ENCODE measurements at regions not wholly inside any gene's neighbourhood (a gene's known extent, or its start where the extent isn't known, plus 50 kb on each side); places are given as distances from the start of the nearest gene placed in this dataset.
"Not testable (repeated sequence)": the region's sequence is repeated elsewhere in the genome, so short reads cannot be mapped to it uniquely, and the experiment has no call there.

DNA sequence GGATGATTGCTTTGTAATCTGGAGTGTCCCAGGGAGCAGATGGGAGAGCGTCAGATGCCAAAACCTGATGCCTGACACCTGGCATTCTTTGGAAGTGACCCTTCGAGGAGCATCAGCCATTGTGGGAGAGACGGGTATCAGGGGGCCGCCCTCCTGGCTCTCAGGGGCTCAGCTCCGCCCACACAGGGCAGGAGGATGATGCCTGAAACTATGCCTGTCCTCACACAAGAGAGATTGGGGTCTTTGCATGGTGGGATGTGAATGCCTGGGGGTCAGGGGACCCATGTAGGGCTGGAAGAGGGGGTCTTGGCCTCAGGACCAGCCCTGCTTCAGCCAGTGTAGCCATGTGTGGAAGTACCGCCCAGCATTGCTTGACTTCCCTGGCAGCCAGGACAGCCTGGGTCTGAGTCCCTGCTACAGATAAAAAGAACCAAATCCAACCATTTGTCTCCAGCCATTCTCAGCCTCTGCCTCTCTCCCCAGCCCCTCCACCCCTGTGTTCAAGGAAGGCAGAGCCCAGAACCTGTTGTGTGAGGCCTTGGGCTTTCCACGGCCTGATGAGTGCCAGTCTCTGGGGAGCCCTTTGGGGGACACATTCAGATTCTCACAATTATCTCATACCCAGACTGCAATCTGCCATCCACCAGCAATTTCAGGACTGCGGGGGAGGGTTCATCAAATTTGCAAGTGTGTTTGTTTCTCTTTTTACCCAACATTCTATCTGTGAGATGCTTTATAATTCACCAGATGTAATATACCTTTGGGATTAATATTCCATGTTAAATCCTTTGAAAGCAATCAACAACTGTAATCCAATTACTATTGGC, 371.2 kb downstream of the PREX1 start:
- no peak overlapping the region for H3K27ac Mint-ChIP-seq
- peaks cover 4% of the 10 kb centered on the region for H3K27me3 Mint-ChIP-seq
- H3K9me3 Mint-ChIP-seq (ENCODE audit: low read depth) = no peaks in the 10 kb centered on the region
- no peaks in the 10 kb centered on the region for H3K36me3 Mint-ChIP-seq
- no peak overlapping the region for H3K4me3 Mint-ChIP-seq
- no peaks in the 10 kb centered on the region for H3K4me1 Mint-ChIP-seq (ENCODE audit: low read depth)

DNA sequence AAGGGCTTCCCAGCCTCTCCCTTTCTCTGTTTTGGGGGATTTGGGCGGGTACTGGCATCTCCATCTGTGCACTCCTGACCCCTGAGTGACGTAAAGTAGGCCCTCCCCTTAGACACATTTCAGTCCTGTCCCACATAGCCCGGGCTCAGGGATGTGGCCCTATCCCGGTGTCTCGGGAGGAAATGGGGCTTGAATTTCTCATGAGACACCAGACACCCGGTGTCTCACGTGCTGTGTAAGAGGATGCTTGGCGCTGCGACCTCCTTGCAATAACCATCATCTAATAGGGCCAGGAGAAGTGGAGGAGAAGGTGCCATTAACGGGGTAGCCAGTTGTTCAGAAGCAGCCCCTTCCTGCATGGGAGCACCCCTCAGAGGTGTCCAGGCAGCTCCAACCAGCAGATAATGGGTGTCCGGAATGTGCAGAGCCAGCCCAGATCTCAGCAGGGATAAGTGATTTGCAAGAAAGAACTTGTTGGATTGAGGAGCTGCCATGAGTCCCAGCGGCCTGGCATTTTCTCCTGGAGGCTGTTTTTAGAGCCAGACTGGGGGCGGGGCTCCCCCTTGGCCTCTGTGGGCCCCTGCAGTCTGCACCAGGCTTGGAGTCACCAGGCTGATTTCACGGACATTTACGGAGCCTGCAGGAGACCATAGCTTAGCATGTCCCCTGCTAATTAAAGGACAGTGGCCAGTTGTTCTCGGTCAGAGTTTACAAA, 372.0 kb downstream of the PREX1 start:
- Mint-ChIP-seq H3K4me1 (ENCODE audit: low read depth) (no peaks in the 10 kb centered on the region), H3K9me3 (ENCODE audit: low read depth) (no peaks in the 10 kb centered on the region), H3K27ac (no peak overlapping the region), H3K36me3 (no peaks in the 10 kb centered on the region), H3K4me3 (no peak overlapping the region), H3K27me3 (peaks cover 4% of the 10 kb centered on the region)

GRCh38 chr20:48454671-48455490, 372.9 kb downstream of the PREX1 start:
- H3K36me3 Mint-ChIP-seq = no peaks in the 10 kb centered on the region
- H3K27ac Mint-ChIP-seq = no peak overlapping the region
- peaks cover 4% of the 10 kb centered on the region for H3K27me3 Mint-ChIP-seq
- no peak overlapping the region for H3K4me3 Mint-ChIP-seq
- H3K9me3 Mint-ChIP-seq (ENCODE audit: low read depth) = no peaks in the 10 kb centered on the region
- H3K4me1 Mint-ChIP-seq (ENCODE audit: low read depth) = no peaks in the 10 kb centered on the region

DNA sequence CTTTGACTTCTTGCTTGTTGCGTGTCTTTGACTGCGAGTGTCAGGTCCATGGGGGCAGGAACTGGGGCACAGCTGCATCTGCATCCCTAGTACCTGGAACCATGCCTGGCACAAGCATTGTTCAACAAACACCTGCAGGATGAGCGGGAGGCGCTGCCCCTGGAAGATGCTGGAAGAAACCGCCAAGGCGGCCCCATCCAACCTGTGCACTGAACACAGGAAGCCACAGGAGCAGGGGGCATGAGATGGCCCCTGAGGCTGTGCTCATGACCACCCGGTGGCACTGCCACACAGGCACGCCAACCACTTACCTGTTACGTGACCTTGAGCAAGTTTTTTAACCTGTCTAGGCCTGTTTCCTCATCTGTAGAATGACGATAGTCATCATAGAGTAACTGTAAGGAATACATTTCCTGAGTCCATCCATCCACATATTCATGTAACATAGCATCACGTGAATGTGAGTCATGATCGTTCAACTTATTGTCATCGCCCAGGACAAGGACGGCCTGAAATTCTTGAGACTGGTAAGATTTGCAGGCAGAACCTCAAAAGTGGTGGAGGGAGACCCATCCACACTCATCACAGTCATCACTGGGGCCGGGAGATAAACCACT, 374.2 kb downstream of the PREX1 start:
- Mint-ChIP-seq H3K27me3 (peaks cover 4% of the 10 kb centered on the region), H3K27ac (no peak overlapping the region), H3K4me3 (no peak overlapping the region), H3K9me3 (ENCODE audit: low read depth) (no peaks in the 10 kb centered on the region), H3K36me3 (no peaks in the 10 kb centered on the region), H3K4me1 (ENCODE audit: low read depth) (no peaks in the 10 kb centered on the region)

DNA sequence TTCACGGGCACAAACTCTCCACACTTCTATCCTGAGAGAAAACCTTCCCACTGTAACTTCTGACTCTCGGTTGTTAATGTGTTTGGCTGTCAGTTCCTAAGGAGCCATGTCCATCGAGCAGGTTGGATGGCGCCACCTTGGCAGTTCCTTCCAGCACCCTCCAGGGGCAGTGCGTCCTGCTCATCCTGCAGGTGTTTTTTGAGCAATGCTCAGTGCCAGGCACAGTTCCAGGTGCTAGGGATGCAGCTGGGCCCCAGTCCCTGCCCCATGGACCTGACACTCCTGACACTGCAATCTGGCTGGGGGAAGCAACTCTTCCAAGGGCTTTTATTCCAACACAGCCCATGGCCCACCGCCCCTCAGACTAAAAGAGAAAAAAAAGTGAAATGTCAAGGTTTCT, 376.4 kb downstream of the PREX1 start:
- Mint-ChIP-seq H3K36me3 (no peaks in the 10 kb centered on the region), H3K4me1 (ENCODE audit: low read depth) (no peaks in the 10 kb centered on the region), H3K4me3 (no peak overlapping the region), H3K27me3 (peaks cover 2% of the 10 kb centered on the region), H3K9me3 (ENCODE audit: low read depth) (no peaks in the 10 kb centered on the region), H3K27ac (no peak overlapping the region)

GRCh38 chr20:48448666-48449600, 378.9 kb downstream of the PREX1 start:
- no peaks in the 10 kb centered on the region for H3K4me1 Mint-ChIP-seq (ENCODE audit: low read depth)
- H3K36me3 Mint-ChIP-seq = peaks cover 2% of the 10 kb centered on the region
- peaks cover 6% of the 10 kb centered on the region for H3K27me3 Mint-ChIP-seq
- H3K4me3 Mint-ChIP-seq = no peak overlapping the region
- peaks cover 8% of the 10 kb centered on the region for H3K9me3 Mint-ChIP-seq (ENCODE audit: low read depth)
- H3K27ac Mint-ChIP-seq = no peak overlapping the region

DNA sequence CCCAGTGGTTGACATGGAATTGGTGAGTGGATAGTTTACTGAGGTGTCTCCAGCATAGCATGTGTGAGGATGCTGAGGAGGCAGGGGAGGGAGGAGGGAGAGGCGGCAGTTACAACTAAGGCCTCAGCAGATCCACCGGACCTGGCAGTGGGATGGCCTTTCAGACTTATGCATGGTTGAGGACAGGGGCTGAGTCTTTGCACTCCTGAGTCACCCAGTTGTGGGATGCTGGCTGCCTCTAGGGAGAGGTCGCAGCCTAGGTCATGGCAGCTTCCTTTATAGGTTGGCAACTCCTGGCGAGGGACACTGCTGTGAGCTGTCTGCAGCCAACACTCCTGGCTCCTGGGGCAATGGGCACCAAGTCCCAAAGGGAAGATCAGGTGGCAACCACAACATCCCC, 380.3 kb downstream of the PREX1 start:
- Mint-ChIP-seq H3K4me1 (ENCODE audit: low read depth) (no peaks in the 10 kb centered on the region), H3K27ac (no peak overlapping the region), H3K4me3 (no peak overlapping the region)

DNA sequence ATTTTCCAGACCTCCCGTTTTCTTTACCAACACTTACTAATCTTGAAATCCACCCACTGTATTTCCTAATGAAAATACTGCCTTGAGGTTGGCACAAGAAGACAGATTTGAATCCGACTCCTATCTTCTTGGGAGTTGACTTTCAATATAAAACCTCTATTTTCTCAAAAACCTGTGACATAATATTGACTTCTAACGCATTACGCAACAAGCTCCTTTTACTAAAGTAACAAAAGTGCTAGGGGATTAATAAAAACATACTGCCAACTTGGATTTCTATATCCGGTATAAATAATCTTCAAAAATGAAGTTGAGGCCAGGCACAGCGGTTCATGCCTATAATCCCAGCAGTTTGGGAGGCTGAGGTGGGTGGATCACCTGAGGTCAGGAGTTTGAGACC, 382.0 kb downstream of the PREX1 start:
- no peaks in the 10 kb centered on the region for H3K4me1 Mint-ChIP-seq (ENCODE audit: low read depth)
- H3K27me3 Mint-ChIP-seq = peaks cover 6% of the 10 kb centered on the region
- H3K36me3 Mint-ChIP-seq = peaks cover 2% of the 10 kb centered on the region
- peaks cover 11% of the 10 kb centered on the region for H3K9me3 Mint-ChIP-seq (ENCODE audit: low read depth)
- H3K4me3 Mint-ChIP-seq = no peak overlapping the region
- no peak overlapping the region for H3K27ac Mint-ChIP-seq

More for the DNA sequence above, 380.3 kb downstream of the PREX1 start:
- peaks cover 3% of the 10 kb centered on the region for H3K27me3 Mint-ChIP-seq
- peaks cover 11% of the 10 kb centered on the region for H3K9me3 Mint-ChIP-seq (ENCODE audit: low read depth)
- peaks cover 2% of the 10 kb centered on the region for H3K36me3 Mint-ChIP-seq

DNA sequence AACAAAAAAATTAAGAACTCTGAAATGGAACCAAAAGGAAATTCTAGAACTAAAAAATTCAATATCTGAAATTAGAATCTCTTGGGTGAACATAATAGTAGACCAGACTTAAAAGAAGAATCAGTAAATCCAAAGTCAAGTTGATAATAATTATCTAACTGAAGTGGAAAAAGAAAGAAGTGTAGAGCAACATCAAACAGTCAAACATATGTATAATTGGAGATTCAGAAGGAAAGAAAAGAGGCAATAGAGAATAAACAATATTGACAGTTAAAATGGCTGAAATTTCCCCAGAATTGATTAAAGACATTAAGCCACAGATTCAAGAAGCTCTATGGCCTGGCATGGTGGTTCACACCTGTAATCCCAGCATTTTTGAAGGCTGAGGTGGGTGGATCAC, 383.6 kb downstream of the PREX1 start:
- H3K27ac Mint-ChIP-seq = no peak overlapping the region
- no peak overlapping the region for H3K4me3 Mint-ChIP-seq
- peaks cover 2% of the 10 kb centered on the region for H3K36me3 Mint-ChIP-seq
- H3K4me1 Mint-ChIP-seq (ENCODE audit: low read depth) = no peaks in the 10 kb centered on the region
- H3K27me3 Mint-ChIP-seq = peaks cover 13% of the 10 kb centered on the region
- H3K9me3 Mint-ChIP-seq (ENCODE audit: low read depth) = peaks cover 11% of the 10 kb centered on the region

DNA sequence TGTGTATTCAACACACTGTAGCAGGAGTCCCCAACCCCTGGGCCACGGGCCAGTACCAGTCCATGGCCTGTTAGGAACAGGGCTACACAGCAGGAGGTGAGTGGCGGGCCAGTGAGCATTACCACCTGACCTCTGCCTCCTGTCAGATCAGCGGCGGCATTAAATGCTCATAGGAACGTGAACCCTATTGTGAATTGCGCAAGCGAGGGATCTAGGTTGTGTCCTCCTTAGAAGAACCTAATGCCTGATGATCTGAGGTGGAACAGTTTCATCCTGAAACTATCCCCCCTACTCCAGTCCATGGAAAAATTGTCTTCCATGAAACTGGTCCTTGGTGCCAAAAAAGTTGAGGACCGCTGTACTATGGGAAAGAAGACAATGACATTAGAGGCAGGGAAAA, 386.9 kb downstream of the PREX1 start:
- H3K27me3 Mint-ChIP-seq = peaks cover 19% of the 10 kb centered on the region
- H3K4me3 Mint-ChIP-seq = no peak overlapping the region
- H3K27ac Mint-ChIP-seq = no peak overlapping the region
- peaks cover 11% of the 10 kb centered on the region for H3K9me3 Mint-ChIP-seq (ENCODE audit: low read depth)
- H3K36me3 Mint-ChIP-seq = peaks cover 2% of the 10 kb centered on the region
- no peaks in the 10 kb centered on the region for H3K4me1 Mint-ChIP-seq (ENCODE audit: low read depth)

GRCh38 chr20:48440261-48440660, 387.5 kb downstream of the PREX1 start:
- H3K4me1 Mint-ChIP-seq (ENCODE audit: low read depth); H3K4me3 Mint-ChIP-seq; H3K27ac Mint-ChIP-seq; H3K9me3 Mint-ChIP-seq (ENCODE audit: low read depth); H3K36me3 Mint-ChIP-seq: not testable (repeated sequence)
- peaks cover 16% of the 10 kb centered on the region for H3K27me3 Mint-ChIP-seq

DNA sequence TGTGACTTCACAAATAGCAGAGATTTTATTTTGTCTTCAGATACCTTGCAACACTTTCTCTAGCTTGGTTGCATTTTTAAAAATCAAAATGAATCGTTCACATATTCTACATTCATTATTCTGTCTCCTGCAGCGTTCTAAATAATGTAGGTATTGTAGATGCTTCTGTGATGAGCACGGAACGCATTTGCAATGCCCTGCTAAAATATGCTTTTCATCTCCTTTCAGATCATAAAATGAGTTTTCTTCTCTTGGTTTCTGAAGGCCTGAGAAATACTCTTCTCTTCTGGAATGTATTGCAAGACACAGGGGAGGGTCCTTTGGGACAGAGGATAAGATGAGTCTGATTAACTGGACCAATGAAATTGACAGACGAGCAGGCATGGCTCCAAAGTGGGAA, 390.7 kb downstream of the PREX1 start:
- Mint-ChIP-seq H3K27ac (no peak overlapping the region), H3K9me3 (ENCODE audit: low read depth) (no peaks in the 10 kb centered on the region), H3K27me3 (peaks cover 16% of the 10 kb centered on the region)

DNA sequence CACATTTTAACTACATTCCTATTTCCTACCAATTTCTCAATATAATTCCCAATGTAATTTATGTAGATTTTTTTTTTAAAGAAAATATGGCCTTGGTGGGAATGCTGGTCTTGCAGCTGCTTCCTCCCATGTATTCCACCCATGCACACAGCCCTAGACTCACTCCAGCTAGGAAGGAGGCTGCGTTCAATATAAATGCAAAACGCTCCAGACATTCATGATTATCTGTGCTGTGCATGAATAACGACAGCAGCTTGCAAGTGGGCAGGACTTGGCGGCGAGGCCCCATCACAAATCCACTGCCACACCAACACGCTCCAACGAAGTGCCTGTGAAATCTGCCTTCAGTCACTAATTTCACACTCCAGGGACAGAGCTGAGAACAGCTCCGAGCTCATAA, 391.2 kb downstream of the PREX1 start:
- not testable (repeated sequence) for H3K27ac Mint-ChIP-seq; H3K9me3 Mint-ChIP-seq (ENCODE audit: low read depth); H3K36me3 Mint-ChIP-seq; H3K4me1 Mint-ChIP-seq (ENCODE audit: low read depth); H3K4me3 Mint-ChIP-seq
- peaks cover 14% of the 10 kb centered on the region for H3K27me3 Mint-ChIP-seq

More for the DNA sequence above, 390.7 kb downstream of the PREX1 start:
- Mint-ChIP-seq H3K4me3 (no peak overlapping the region), H3K36me3 (no peaks in the 10 kb centered on the region), H3K4me1 (ENCODE audit: low read depth) (peaks cover 4% of the 10 kb centered on the region)

GRCh38 chr20:48433178-48433577, 394.6 kb downstream of the PREX1 start:
- Mint-ChIP-seq H3K4me1 (ENCODE audit: low read depth) (peaks cover 15% of the 10 kb centered on the region), H3K27me3 (peaks cover 2% of the 10 kb centered on the region), H3K27ac (no peak overlapping the region), H3K36me3 (no peaks in the 10 kb centered on the region), H3K4me3 (no peak overlapping the region), H3K9me3 (ENCODE audit: low read depth) (peaks cover 12% of the 10 kb centered on the region)

All from activated naive CD8-positive, alpha-beta T cell (primary cell).